ENCODE measurements at regions not wholly inside any gene's neighbourhood (a gene's known extent, or its start where the extent isn't known, plus 50 kb on each side); places are given as distances from the start of the nearest gene placed in this dataset.

- no peak for DNase-seq (ENCODE audit: low read depth)
- no peak overlapping the region for H3K4me3 ChIP-seq (ENCODE audit: low read depth, low read length)
- TF ChIP-seq, protein P1, sequence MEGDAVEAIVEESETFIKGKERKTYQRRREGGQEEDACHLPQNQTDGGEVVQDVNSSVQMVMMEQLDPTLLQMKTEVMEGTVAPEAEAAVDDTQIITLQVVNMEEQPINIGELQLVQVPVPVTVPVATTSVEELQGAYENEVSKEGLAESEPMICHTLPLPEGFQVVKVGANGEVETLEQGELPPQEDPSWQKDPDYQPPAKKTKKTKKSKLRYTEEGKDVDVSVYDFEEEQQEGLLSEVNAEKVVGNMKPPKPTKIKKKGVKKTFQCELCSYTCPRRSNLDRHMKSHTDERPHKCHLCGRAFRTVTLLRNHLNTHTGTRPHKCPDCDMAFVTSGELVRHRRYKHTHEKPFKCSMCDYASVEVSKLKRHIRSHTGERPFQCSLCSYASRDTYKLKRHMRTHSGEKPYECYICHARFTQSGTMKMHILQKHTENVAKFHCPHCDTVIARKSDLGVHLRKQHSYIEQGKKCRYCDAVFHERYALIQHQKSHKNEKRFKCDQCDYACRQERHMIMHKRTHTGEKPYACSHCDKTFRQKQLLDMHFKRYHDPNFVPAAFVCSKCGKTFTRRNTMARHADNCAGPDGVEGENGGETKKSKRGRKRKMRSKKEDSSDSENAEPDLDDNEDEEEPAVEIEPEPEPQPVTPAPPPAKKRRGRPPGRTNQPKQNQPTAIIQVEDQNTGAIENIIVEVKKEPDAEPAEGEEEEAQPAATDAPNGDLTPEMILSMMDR (conservative IDR thresholded peaks at IDR 0.05; ENCODE audit: low read depth, low read length), result no peak
Measured at GRCh38 chr17:5898406-5898805, 171.8 kb upstream of the WSCD1 start.

GRCh38 chr17:5899496-5900195 lies 170.5 kb upstream of the WSCD1 start:
- no peak for DNase-seq (ENCODE audit: low read depth)
- TF ChIP-seq, protein P1 (conservative IDR thresholded peaks at IDR 0.05; ENCODE audit: low read depth, low read length), result no peak
- no peak overlapping the region for H3K4me3 ChIP-seq (ENCODE audit: low read depth, low read length)

- TF ChIP-seq, protein P1 (conservative IDR thresholded peaks at IDR 0.05; ENCODE audit: low read depth, low read length), result no peak
- H3K4me3 ChIP-seq (ENCODE audit: low read depth, low read length), result no peak overlapping the region
- no peak for DNase-seq (ENCODE audit: low read depth)
Measured at GRCh38 chr17:5901731-5902130, 168.4 kb upstream of the WSCD1 start.

GRCh38 chr17:5902181-5903140 lies 167.7 kb upstream of the WSCD1 start:
- no peak for DNase-seq (ENCODE audit: low read depth)
- TF ChIP-seq, protein P1 (conservative IDR thresholded peaks at IDR 0.05; ENCODE audit: low read depth, low read length), result no peak
- no peak overlapping the region for H3K4me3 ChIP-seq (ENCODE audit: low read depth, low read length)

- H3K4me3 ChIP-seq (ENCODE audit: low read depth, low read length), result no peak overlapping the region
- TF ChIP-seq, protein P1 (conservative IDR thresholded peaks at IDR 0.05; ENCODE audit: low read depth, low read length), result no peak
- no peak for DNase-seq (ENCODE audit: low read depth)
Measured at GRCh38 chr17:5911919-5912318, 158.3 kb upstream of the WSCD1 start.

- TF ChIP-seq, protein P1 (conservative IDR thresholded peaks at IDR 0.05; ENCODE audit: low read depth, low read length), result no peak
- DNase-seq (ENCODE audit: low read depth), result no peak
Measured at GRCh38 chr17:5913032-5913531, 157.1 kb upstream of the WSCD1 start.

More at GRCh38 chr17:5913032-5913531, 157.1 kb upstream of the WSCD1 start:
- no peak overlapping the region for H3K4me3 ChIP-seq (ENCODE audit: low read depth, low read length)

All from choroid plexus epithelial cell (primary cell).